HG02571 (cell line): ENCODE measurements at regions not wholly inside any gene's neighbourhood (a gene's known extent, or its start where the extent isn't known, plus 50 kb on each side); places are given as distances from the start of the nearest gene placed in this dataset.
A peak's percentile ranks its signal among the peaks of the same experiment; 100 is the strongest.

Experiments
- ATAC-seq: cut with Tn5 transposase; IDR thresholded peaks from one replicate; pipeline ENCODE4 v1.9.1; 2021; ENCODE audit warnings: mild to moderate bottlenecking, moderate library complexity; ENCODE audit not compliant: unreplicated experiment

DNA sequence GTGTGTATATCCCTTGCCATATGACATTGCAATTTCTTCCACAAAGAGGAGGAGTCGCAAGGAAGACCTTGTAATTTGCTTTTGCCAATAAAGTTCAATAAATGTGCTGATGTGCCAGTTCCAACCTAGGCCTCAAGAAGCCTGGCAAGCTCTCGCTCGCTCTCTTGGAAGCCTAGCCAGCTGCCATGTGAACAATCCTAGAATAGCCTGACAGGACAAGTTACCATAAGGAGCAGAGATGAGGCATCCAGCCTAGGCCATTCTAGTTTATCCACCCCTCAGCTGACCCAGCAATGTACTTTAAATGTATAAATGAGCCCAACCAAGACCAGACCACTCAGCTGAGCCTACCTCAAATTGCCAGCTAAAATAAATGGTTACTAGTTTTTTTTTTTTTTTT, 145.7 kb upstream of the QRFPR start:
- no peak for ATAC-seq

DNA sequence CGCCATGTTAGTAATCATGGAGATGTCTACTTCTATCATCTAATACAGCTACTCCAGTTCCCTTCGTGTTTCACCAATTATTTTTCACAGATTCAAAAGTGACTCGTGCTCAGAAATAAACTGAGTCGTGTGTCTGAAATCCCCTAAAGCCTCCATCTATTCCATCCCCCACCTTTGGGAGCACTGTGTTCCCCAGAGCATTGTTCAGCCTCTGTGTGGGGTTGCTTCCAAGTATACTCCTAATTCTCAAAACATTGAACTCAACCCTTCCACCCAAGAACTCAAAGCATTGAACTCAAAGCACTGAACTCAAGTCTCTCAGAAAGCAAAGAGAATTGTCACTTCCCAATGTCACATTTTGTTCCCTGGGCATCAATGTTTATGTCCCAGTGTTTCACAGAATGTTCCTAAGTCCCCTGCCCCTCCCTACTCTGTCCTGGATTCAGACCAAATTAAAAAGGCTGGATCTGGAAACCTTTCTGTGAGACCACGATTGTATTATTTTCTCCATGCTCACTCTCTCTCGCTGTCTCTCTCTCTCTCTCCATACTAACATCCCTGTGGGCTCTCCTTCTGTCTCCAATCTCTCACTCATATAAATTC, 138.5 kb upstream of the QRFPR start:
- no peak for ATAC-seq

DNA sequence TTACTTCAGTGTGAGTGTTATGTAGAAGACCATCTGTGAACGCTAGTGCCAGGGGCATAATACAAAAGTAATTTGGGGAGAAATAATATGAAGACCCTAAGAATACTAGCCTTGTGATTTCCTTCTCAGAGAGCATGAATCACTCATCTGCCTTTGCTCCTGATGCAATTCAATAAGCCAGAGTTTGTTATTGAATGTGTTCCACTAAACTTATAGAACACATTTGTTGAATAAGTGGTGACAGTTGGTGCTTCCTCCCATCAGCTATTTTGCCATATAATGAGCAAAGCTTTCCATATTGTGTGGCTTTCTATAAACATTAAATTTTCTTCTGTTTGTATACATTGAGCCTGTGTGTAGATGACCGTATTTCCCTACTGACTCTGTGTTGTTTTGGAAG, 136.4 kb upstream of the QRFPR start:
- ATAC-seq, result no peak

DNA sequence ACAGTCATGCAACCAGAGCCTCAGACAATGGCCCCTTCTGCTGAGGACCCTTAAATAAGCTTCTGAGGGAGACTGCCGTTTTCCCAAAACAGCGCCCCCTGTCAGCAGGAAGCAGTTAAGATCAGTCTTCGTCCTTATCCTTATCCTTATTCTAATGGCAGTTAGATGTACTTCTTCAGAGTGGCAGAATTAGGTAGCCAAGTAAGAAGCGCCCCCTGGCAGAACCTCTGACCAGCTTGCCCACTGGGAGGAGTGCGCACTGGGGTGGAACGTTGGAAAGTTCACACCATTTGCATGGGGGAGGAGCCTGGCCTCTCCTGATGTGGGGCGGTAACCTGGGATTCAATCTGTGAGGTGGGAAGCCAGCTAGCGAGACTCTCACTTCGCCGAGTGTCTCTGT, 133.6 kb upstream of the QRFPR start:
- no peak for ATAC-seq

DNA sequence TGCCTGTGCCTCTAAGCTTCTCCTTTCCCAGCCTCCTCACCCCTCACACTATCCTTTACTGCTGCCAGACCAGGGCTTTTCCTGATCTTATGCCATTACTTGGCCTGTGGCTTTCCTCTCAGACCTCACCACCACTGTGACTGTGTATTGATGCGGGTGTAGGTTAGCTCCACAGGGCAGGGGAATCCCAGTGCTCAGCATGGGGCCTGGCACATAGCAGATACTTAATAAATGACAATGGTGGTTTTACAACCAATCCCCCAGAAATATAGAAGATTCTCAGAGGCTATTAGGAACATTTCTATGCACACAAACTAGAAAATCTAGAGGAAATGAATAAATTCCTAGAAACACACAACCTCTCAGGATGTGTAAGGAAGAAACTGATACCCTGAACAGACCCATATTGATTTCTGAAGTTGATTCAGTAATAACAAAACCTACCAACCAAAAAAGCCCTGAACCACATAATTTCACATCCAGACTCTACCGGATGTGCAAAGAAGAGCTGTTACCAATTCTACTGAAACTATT, 129.6 kb upstream of the QRFPR start:
- peak; percentile 71 for ATAC-seq

DNA sequence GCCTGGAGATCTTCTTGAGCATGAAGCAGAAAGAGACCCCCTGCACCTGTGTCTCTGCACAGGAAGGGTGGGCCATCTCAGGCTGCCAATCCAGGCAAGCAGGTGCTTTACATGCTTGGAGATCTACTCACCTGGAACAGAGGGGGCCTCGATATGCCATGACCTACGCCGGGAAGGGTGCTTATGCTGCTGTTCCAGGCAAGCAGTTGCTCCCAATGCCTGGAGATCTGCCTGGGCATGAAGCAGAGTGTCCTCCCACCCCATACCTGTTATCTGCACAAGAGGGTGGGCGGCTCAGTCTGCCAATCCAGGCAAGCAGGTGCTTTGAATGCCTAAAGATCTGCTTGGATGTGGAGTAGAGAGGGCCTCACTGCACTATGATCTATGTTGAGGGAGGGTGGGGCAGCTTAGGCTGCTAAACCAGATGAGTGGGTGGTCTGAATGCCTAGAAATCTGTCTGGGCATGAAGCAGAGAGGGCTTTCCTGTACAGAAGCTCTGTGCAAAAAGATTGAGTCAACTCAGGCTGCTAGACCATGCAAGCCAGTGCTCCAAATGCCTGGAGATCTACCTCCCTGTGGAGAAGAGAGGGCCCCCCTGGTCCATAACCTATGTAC, 104.5 kb upstream of the QRFPR start:
- no peak for ATAC-seq

DNA sequence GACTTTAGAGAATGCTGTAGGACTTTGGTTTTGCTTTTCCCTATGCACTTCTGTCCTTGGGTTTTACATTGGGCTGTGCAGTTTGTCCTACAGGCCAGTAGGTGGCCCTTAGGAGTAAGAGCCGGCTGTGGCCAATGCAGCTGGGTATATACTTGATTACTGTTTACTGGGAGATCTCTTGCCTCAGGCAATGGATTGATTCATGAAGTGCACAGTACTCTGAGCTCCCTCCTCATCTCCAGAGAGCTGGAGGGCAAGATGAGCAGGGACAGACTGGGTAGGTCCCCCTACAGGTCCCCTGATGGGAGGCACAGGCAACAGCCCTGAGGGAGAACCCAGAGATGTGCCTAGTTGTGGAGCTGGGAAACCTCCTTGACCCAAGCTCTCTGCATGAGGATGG, 103.8 kb upstream of the QRFPR start:
- peak; percentile 97 for ATAC-seq

DNA sequence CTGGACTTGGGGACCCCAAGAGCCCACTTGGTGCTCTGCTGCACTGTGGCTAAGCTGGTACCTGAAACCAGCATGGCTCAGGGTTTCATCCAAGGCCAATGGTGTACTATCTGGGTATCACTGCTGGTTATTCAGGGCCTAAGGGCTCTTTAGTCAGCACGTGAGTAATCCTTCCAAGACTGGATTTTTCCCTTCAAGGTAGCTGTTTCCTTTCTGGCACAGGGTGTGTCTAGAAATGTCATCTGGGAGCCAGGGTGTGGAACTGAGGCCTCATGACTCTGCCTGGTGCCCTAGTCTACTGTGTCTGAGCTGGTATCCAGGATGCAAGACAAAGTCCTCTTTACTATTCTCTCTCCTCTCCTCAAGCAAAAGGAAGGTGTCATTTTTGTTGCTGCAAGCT, 99.0 kb upstream of the QRFPR start:
- ATAC-seq, result no peak

DNA sequence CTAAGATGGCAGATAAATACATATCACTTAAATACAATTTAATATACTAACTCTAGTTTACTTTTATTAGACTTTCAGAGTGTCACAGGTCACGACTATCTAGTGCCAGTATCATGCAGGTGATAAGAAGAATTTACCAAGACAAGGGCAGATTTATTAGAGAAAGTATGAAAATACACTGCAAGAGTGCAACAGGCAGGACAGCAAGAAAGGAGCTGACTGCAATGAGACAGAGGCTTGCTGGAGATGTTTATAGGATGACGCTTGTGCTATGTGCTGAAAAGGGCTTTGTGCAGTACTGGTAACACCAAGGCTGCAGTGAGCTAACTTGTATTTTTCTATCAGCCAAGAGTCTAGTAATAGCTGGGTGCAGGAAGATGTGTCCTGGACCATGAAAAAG, 96.7 kb upstream of the QRFPR start:
- ATAC-seq, result no peak

DNA sequence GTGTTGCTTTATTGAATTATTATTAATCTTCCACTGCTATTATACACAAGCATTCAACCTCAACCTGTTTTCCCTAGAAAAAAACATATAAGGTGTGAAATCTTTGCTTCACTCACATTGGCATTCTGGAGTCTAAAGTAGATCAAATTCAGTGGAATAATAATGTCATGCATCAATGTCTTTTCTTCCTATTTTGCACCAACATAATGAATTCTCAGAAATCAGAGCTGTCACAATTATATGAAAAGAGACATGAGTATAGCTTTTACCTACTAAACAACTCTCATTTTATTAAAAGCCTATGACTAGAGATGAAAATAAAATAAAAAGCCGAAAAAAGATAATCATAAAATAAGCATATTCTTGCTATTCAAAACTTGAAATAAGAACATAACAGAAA, 96.3 kb upstream of the QRFPR start:
- ATAC-seq, result no peak

DNA sequence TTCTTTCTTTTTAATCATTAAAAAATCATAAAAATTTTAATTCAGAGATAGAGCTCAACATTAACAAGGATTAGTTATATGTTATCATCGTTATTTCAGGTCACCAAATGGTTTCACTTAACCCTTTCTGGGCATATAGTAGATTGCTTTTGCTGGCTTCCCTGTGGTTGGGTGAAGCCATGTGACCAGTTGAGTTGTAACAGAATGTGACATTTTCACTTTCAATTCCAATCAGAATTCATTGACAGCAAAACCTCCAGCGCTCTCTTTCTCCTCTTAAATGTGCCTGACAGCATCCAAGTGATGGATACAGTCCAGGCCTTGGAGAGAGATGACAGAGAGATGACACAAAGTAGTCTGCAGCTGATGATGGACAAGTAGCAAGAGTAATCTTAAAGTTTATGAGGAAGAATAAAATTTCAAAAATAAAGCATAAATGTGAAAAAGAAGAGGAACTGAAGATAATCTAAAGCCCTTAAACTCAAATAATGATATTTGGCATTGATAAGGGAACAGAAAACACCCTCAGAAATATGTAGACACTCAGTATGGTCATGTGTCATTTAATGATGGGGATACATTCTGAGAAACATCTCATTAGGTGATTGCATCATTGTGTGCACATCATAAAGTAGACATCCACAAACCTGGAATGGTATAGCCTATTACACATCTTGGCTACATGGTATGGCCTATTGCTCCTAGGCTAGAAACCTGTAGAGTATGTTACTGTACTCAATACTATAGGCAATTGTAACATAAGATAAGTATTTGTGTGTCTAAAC, 92.3 kb upstream of the QRFPR start:
- ATAC-seq, result no peak

DNA sequence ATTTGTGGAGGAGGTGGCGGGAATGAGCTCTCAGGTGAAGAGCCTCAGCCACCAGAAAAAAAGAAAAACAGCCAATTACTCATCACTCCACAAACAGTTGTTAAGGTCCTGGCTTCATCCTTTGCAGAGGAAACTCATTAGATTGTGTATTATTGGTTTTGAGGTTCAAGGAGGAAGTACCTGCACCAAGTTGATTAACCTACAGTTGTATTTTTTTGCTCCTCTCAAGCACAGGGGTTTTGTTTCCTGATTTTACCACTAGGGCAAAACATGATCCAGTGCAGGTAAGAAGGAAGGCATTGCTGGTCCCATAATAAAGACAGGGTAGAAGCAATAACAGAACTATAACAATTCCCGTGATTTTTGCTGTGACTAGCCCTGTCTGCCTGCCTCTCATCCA, 84.0 kb upstream of the QRFPR start:
- ATAC-seq, result no peak

DNA sequence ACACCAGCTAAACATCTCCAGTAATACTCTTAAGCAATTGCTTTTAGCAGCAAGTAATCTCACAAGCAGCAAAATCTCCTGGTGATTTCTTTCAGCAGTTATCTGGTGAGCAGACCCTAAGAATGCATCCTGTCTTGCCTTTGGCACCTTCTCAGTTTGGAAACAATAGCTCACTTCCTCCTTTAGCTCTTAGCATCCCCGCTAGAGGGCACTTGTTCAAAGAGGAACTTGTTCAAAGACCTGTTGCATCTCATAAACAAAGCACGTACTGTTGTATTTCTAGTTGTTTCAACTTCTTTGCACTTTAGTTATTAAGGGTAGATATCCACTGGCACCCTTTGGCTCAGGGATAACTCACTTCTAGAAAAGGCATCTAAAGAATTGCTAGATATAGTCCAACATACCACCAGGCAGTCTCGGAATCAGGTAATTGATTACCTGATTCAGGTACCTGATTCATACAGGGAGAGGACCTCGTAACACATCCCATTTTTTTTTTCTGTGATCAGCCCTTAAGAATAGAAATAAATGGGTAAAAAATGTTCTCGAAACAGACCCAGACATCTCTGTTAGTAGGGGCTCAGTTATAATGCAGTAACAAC, 81.9 kb upstream of the QRFPR start:
- peak; percentile 89 for ATAC-seq

DNA sequence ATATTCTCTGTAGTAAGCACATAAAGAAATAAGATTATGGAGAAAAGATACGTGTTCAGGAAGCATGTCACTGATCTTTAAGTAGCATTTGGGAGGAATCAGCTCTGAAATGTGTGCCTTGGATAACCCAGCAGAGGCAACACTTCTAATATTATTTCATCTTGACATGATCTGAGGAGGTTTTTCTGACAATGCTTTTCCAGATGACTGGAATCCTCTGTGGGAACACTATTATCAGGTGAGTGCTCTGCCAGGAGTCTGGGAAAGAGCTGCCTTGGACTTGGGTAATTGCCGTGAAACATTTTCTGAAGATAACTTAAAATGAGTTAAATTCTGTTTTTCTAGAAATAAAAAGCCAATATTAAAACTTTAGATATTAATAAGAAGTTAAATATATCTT, 78.2 kb upstream of the QRFPR start:
- no peak for ATAC-seq

DNA sequence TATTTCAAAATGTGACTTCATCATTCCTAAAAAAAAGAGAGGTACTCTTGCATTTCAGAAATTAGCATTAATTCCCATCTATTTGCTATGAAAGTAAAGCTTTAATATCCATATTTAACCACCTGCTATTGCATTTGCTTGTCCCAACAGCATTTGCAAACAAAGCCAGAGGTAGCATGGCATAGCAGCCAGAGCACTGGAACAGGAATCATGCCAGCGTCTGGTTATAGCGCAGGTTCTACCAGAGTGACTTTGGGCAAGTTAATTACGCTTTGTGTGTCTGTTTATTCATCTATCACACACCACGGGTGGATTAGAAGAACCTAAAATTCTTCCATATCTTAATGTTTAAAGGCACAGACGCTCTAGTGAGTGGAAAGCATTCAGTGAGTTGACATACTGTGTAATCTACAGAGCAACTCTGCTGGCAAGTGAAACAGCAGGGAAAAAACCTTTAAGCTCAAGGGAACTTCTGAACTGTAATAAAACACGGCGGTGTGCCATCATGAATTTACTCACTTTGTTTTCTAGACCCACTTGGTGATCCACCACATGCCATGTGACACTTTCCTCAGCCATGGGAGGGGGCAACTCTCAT, 76.6 kb upstream of the QRFPR start:
- ATAC-seq, result no peak

DNA sequence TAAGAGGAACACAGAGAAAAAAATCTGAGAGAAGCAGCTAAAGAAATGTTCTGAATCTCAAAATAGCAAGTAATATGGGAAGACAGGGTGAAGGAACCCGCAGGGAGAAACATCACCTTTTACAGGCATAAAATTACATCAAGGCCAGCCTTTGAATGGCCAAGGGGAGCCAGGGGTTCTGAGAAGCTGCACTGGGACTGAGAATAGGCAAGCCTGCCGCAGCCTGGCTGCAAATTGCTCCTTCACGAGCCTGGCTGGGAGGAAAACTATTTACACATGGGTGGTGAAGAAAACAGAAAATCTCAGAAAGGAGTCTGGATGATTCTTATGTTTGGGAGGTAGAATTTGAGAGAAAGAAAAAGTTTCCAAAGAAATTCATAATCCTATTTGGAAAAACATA, 74.5 kb upstream of the QRFPR start:
- no peak for ATAC-seq

DNA sequence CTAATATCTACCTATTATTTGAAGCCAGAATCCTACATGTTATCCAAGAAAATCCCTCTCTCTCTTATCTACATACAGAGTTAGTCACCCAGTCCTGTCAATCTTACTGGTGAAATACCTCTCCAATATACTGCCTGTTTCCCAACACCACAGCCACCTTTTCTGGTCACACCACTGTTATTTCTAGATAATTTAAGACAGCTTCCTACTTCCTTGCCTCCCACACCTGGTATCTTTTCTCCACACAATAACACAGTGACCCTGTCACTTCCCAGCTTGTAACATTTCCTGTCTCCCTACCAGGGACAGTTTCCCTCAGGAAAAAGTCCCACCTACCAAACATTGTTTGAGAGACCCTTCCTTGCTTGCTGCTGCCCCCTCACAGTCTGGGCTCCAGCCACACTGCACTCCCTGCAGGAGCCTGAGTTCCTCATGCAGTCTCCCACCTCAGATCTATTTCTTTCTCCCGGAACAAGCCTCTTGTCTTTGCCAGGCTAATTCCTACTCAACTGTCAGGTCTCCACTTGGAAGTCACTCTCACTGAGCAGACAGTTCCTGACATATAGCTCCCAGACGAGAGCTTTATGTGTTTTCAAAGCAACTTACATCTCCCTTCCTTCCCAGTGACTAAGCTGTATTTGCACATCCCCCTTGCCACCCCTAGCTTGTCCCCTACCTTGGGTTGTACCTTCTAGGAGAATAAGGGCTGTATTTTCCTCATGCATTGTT, 73.6 kb upstream of the QRFPR start:
- no peak for ATAC-seq

DNA sequence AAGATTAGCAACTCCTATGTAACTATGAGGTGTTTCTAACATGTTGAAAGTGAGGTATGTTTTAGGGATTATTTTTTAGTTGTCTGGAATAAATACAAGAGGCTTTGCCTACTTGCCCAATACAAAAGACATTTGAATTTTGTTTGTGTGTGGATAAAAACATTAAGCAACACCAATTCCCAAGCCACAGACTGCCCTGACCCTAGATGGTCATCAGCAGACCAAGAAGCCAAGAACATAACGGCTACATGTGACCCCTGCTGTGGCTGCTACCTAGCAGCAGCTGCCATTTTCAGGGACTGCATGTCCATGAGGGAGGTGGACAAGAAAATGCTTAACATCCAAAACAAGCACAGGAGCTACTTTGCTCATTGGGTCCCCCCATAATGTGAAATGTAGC, 70.5 kb upstream of the QRFPR start:
- ATAC-seq, result no peak

DNA sequence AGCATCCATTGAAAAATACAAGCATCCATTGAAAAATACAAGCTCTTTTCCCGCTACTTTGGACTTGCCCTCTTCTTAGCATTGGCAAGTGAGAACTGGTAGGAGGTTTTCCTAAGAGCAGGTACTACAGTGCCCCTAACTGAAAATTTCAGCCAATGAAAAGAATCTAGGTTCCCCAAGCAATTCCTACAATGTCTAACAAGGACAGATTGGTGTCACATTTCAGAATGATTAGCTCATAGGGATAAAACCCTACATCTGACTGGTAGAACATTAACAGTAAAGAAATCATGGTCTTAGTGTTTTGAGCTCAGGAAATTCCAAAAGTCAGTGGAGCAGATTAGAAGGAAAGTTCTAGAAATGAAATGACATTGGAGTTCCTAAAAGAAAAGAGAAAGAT, 68.6 kb upstream of the QRFPR start:
- ATAC-seq, result no peak

DNA sequence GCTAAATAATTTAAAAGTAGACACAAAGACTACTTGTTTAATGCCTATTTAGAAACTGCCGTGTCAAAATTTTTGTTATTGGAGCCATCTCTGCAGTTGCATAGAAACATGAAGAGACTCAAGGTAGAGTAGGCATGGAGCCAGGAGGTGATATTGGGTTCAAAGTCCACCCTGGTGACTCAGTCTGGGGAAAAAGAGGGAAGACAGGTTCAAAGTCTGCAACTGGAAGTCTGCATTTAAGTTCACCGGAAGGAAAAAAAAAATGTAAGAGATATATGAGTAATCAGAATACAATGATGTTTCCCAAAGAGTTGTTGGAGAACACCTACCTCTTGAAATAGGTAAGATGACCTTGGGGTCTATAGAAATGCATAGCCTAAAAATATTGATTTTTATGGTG, 67.4 kb upstream of the QRFPR start:
- ATAC-seq, result no peak

DNA sequence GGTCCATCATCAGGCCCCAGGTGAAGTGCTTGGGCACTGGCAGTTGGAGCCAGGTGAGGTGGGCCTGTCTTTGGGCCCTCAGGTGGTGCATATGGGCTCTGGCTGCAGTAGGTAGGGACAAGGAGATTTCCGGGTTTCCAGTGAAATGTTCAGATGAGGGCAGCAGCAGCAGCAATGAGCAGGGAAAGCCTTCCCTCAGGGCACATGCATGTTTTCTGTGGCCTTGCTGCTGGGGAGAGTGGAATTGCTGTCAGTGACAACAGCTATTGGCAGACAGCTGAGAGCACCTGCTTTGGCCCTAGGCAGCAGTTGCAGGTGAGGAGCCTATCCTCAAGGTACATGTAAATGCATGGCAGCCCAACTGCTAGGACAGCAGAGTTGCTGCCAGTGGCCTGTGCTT, 58.9 kb upstream of the QRFPR start:
- no peak for ATAC-seq
